ENCODE measurements at regions not wholly inside any gene's neighbourhood (a gene's known extent, or its start where the extent isn't known, plus 50 kb on each side); places are given as distances from the start of the nearest gene placed in this dataset.
"Not testable (repeated sequence)": the region's sequence is repeated elsewhere in the genome, so short reads cannot be mapped to it uniquely, and the experiment has no call there.

GRCh38 chr4:86413426-86413825 is 53.6 kb upstream of the MAPK10 start:
- not testable (repeated sequence) for DNase-seq (ENCODE audit: low read depth)

GRCh38 chr4:86414686-86415085 is 54.8 kb upstream of the MAPK10 start:
- DNase-seq (ENCODE audit: low read depth): no peak

DNA sequence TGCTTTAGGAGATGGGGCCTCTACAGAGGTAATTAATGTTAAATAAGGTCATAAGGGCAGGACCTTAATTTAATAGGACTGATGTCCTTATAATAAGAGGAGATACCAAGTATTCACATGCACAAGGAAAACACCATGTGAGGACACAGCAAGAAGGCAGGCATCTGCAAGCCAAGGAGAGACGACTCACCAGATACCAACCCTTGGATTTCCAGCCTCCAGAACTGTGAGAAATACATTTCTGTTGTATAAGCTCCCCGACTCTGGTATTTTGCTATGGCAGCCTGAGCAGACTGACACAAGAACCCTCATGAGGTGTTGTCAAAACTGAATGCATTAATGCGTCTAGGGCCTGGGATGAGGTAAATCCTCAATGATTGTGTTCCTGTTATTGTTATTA is 56.2 kb upstream of the MAPK10 start:
- no peak for DNase-seq (ENCODE audit: low read depth)

DNA sequence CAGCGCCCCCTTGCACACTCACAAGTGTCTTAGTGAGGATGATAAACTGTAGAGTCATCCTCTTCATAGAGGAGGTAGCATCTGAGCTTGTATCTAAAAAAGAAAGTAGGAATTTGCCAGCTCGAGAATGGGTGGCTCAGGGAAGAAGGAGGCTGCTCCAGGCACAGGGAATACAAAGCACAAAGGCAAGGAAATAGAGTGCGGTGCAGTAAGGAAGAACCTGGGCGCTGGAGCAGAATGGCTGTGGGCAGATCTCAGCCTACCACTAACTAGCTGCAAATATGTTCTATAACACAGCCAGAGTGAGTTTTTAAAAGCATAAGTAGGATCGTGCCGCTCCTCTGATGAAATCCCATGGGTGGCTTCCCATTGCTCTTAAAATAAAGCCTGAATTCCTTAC is 61.6 kb upstream of the MAPK10 start:
- DNase-seq (ENCODE audit: low read depth): no peak

DNA sequence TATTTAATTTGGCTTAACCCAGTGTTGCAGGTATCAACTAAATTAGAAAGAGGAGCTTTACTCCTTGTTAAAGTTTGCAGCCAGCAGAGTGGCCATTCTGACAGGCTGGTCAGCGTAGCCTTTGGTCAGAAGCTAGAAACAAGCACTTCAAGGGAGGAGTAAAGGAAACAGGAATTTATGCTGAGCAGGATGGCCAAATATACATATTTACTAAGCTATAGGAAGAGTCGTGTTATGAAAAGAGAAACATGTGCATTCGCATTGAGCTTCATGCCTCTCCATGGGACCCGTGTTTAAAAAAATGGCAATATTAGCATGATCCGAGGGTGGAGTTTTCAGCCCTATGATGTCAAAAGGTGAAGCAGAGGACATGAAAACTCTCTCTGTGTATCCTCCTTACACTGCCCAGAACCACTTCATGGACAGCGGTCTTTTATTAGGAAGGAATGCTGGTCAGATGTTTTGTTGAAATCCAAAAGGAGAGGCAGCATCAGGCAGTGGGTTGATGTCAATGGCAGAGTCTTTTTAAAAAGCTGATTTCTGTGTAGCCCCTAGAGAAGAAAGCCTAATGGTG is 71.8 kb upstream of the MAPK10 start:
- DNase-seq (ENCODE audit: low read depth): no peak

- DNase-seq (ENCODE audit: low read depth): no peak
These were observed 72.8 kb upstream of the MAPK10 start for GRCh38 chr4:86432559-86433134.

DNA sequence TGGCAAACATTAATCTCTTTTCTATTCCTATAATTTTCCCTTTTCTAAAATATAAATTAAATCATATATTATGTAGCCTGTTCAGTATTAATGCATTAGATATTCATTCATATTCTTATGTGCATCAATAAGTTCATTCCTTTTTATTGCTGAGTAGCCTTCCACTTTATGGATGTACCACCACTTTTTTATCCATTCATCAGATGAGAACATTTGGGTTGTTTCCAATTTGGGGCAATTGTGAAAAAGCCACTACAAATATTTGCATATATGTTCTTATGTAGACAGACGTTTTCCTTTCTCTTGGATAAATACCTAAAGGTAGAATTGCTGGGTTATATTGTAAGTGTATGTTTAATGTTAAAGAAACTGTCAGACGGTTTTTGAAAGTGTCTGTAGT is 79.4 kb upstream of the MAPK10 start:
- DNase-seq (ENCODE audit: low read depth): no peak

DNA sequence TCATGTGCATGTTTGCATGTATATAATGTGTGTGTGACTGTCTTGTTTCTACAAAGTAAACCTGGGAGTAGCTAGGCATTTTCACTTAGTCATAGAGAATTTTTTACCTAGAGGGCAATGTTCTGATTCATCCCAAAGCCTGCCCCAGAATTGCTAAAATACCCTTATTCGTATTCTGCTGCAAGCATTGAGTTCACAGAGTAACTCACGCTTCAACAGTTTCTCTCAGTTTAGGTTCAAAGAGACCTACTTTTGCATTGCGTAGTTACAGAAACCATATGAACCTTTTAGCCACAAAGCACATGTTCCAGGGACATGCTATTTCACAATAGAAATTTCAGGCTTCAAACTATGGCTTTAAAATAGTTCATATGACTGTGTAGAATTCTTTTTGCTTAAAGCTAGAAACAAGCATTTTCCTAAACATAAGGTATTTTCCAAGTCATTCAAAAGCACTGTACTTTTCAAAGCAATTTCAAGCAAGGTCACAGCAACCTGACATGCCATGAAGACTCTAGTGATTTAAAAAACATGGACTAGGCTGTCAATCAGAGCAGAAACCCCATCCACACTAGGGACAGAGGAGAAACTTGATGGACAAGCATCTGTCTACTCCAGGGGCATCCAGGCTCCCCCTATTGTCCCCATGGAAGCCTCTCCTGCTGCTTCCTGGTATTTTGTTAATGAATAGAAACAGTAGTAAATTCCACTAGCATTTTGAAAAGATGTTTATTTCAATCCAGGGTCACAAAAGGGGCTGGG is 81.5 kb upstream of the MAPK10 start:
- DNase-seq (ENCODE audit: low read depth): no peak

- no peak for DNase-seq (ENCODE audit: low read depth)
These were observed 83.0 kb upstream of the MAPK10 start for GRCh38 chr4:86442881-86443280.

GRCh38 chr4:86443495-86443894 is 83.6 kb upstream of the MAPK10 start:
- no peak for DNase-seq (ENCODE audit: low read depth)

- DNase-seq (ENCODE audit: low read depth): no peak
These were observed 87.1 kb upstream of the MAPK10 start for GRCh38 chr4:86446996-86447395.

DNA sequence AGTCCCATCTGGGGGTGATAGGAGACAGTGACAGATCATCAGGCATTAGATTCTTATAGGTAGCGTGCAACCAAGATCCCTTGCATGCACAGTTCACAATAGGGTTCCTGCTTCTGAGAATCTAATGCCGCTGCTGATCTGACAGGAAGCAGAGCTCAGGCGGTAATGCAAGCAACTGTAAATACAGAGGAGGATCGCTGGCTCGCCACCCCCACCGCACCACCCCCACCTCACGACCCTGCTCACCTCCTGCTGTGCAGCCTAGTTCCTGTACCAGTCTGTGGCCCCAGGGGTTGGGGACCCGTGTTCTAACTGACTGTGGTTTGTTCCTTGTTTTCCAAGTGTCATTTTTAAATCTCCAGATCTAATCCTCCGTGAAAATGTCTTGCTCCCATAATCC is 89.0 kb upstream of the MAPK10 start:
- no peak for DNase-seq (ENCODE audit: low read depth)

GRCh38 chr4:86449746-86450588 is 90.1 kb upstream of the MAPK10 start:
- DNase-seq (ENCODE audit: low read depth): no peak

- no peak for DNase-seq (ENCODE audit: low read depth)
These were observed 91.0 kb upstream of the MAPK10 start for GRCh38 chr4:86450861-86451260.

DNA sequence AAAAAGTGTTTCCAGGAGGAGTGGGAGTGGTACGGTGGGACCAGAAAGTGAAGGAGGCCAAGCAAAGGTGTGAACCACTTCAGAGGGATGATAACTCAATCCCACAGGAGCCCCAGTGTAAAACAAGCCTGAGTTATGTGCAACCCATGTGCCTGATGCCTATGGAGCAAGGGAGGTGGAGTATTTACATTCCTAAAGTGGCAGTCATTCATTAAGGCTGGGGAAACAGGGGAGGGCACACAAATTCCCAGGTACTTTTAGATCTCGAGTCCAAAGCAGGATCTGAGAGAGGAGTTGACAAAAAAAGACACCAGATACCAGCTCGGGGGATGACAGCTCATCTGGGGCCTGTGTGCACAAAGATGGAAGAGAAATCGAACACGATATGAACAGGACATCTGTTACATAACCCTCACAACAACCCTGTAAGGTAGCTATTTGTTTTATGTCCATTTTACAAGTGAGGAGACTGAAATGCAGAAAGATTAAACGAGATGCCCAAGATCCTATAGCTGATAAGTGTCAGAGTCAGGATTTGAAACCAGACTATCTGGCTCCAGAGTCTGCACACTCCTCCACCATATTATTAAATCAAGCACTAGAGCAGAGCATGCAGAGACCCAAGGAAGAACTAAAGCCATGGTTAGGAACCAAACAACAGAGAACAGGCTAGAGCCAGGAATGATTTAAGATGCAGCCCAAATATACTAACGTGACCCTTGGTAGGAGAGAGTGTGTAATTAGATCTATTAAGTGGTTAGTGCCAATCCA is 91.9 kb upstream of the MAPK10 start:
- DNase-seq (ENCODE audit: low read depth): no peak

GRCh38 chr4:86452422-86452891 is 92.6 kb upstream of the MAPK10 start:
- DNase-seq (ENCODE audit: low read depth): no peak

DNA sequence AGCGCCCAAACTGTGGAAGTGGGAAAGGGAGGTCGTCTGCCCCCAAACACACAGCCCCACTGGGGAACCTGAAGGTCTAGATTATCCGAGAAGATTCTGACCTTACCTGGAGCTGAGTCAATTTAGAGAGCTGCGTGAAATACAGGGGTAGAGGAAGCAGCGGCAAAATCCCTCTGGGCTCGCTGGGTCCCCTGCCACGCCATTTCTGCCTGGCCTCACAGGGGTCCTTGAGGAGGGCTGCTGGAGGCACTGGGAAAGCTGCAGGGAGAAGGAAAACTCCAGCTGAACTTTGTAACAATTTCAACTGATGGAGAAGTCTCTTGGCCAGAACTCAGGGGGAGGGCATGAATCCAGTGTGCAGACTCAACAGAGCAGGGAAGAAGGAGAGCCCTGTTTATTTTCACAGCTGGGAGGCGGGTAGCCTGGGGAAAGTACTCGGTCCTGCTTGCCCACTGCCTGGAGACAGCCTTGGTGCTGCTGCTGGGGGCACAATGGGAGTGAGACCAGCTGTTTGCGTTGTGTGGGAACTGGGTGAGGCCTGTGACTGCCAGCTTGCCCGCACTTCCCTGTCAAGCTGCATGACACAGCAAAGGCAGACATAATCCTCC is 93.2 kb upstream of the MAPK10 start:
- peak; percentile 22 for DNase-seq (ENCODE audit: low read depth)

DNA sequence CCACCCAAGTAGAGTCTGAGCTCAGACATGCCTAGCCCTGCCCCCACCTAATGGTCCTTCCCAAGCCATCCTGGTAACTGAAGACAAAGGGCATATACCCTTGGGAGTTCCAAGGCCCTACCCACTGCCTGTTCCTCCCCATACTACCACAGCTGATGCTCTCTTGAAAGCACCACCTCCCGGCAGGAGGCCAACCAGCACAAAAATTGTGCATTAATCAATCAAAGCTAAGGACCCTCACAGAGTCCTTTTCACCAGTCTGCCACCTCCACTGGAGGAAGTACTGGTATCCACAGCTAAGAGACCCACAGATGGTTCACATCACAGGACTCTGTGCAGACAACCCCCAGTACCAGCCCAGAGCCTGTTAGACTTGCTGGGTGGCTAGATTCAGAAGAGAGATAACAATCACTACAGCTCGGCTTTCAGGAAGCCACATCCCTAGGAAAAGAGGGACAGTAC is 93.8 kb upstream of the MAPK10 start:
- not testable (repeated sequence) for DNase-seq (ENCODE audit: low read depth)

DNA sequence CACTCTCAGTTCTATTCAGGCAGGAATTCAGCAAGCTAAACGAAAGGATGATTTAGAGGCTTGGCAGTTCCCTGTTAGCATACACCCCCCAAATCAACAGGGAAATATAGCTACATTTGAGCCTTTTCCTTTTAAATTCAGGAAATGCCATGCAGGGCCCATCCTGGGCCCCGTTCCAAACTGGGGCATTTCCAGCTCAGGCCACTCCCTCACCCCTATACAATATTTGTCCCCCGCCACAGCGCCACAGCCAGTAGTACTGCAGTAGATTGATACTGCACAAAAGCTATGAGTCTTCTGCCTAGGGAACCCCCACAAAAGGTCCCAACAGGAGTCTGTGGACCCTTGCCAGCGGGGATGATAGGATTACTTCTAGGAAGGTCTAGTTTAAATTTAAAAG is 102.0 kb upstream of the MAPK10 start:
- no peak for DNase-seq (ENCODE audit: low read depth)

GRCh38 chr4:86472377-86473019 is 112.6 kb upstream of the MAPK10 start:
- no peak for DNase-seq (ENCODE audit: low read depth)

GRCh38 chr4:86478151-86478550 is 116.0 kb upstream of the PTPN13 start:
- DNase-seq (ENCODE audit: low read depth): not testable (repeated sequence)

All from stromal cell of bone marrow (primary cell).